Central memory CD4-positive, alpha-beta T cell (primary cell): ENCODE measurements at regions not wholly inside any gene's neighbourhood (a gene's known extent, or its start where the extent isn't known, plus 50 kb on each side); places are given as distances from the start of the nearest gene placed in this dataset.

Experiments used
- DNase-seq: peaks from one replicate; pipeline ENCODE4 v3.0.0; 2022

DNA sequence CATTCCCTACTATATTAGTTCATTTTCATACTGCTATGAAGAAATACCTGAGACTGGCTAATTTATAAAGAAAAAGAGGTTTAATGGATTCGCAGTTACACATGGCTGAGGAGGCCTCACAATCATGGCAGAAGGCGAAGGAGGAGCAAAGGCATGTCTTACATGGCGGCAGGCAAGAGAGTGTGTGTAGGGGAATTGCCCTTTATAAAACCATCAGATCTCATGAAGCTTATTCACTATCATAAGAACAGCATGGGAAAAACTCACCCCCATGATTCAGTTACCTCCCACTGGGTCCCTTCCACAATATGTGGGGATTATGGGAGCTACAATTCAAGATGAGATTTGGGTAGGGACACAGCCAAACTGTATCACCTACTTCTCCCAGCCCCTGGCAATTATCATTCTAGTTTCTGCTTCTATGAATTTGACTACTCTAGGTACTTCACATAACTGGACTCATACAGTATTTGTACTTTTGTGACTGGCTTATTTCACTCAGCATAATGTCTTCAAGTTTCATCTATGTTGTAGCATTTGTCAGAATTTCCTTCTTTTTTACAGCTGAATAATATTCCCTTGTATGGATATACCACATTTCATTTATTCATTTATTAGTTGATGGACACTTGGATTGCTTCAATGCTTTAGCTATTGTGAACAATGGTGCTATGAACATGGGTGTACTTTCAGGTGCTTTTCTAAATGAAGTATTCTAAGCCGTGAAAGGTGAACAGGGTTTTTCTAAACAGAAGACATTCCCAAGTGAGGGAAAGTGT, 219.5 kb upstream of the NUDT4 start:
- no peak for DNase-seq

DNA sequence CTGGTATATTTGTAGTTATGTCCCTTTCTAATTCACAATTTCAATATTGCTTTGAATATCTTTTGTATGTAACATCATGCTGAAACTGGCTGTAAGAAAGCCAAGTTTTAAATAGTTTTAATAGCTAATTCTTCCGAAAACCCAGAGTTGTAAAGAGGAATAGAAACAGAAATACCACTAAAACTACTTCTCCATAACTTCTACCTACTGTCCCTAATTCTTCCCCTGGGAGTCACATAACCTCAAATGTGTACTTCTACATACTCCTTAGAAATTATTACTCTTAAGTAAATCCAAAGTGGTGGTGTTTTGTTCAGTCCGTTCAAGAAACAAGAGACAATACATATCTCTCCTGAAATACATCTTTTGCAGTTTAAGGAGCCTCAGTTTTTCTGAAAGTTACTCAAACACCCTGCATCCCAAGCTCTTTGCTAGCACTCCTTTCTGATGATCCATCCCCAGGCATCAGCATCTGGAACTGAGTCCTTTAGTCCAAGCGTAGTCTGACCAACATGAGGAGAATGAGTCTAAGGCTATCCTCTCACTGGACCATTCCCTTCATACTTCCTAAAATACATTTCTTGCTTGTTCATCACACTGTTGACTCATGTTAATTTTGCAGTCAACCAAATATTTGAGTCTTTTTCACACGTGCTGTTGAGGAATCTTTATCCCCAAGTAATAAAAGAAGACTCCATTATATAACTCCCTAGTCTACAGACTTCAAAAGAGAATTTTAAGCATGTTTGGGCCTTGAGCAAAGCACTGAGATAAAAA, 214.3 kb upstream of the NUDT4 start:
- no peak for DNase-seq

DNA sequence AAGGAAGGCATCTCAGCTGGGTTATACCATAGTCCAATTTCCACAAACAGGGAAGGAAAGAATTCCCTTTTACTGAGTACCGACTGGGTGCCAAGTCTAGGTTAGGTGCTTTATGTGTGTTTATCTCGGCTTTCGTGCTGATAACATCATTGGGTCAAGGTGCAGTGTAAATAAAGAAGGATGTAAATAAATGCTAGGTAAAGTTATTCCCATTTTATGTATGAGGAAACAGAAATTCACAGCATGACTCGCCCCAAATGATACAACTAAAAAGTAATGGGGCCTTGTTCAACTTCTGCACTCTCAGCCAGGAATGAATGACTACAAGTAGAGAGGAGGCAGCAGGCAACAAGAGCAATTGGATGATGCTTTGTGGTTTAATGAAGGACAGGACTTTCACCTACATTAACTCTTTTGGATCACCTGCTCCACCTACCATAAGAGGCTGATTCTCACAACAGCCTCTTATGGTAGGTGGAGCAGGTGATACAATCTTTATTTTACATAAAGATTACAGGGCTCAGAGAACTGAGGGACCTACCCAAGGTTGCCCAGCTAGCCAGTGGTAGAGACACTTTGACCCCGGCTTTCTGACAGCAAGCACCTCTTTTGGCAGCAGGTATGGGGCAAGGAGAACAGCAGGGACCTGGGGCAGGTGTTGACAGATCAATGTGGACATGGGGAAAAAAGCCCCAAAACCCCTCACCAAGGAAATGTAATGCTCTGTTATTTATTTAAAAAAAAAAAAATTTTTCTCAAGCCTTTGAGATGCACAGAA, 213.4 kb upstream of the NUDT4 start:
- DNase-seq, result no peak

DNA sequence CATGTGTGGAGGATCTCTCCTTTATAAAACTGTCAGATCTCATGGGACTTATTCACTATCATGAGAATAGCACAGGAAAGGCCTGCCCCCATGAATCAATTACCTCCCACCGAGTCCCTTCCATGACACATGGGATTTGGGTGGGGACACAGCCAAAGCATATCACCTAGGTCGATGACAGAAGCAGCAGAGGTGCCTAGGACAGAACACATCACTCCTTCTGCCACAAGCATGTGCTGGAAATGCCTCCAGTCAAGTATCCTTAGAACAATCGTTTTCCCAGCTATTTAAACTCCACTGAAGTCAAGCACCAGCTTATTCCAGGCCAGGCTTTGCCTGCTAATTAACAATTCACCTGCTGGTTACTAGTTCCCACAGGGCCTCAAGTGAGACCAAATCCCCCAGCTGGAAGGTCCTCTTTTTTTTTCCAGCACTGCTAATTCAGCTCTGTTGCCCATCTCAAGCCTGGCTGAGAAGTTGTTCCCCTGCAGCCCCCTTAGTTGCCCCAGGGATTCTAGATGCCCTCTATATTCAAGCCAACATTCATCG, 212.3 kb upstream of the NUDT4 start:
- DNase-seq, result no peak

DNA sequence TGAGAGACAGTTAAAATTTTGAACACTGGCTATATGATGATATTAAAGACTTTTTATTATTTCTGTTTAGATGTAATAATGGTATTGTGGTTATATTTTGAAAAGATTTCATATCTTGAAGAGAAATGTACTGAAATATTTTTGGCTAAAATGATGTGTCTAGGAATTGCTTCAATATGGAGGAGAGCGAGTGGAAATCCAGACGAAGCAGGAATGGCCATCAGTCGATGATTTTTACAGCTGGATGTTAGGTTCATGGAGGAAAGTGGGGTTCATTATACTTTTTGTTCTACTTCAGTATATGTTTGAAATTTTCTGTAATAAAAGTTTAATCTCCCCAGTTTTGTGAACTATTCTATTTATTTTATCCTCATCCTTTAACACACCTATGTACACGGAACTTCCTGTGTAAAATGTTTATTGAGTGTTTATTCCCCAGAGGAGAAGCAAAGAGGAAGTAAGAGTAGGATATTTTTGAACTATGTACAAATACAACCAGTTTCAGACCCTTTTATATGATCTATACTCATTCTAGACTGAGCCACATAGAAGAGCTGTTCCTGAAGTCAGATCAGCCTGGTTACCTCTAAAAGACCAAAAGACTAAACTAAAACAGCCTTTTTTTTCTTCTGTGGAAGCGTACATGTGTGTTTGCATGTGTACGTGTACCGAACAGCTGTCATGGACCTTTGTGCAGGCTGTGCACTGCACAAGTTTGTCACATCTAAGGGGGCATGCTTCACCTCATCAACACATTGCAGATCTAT, 211.0 kb upstream of the NUDT4 start:
- DNase-seq, result no peak

DNA sequence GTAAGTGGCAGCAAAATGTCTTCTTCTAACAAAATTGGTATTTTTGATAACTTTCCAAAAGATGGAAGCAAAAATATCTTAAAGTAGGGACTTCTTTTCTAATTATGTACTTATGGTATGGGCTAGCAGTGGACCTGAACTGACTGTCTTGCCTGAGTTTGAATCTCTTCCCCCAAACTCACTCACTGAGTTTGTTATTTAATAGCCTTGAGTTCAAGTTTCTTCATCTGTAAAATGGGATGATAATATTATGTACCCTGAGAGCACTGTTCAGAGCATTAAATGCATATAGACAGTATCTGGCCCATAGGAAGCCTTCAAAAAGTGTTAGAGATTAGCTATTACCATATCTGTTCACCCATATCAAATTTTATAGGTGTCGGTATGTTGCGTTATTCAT, 210.4 kb upstream of the NUDT4 start:
- DNase-seq, result no peak

DNA sequence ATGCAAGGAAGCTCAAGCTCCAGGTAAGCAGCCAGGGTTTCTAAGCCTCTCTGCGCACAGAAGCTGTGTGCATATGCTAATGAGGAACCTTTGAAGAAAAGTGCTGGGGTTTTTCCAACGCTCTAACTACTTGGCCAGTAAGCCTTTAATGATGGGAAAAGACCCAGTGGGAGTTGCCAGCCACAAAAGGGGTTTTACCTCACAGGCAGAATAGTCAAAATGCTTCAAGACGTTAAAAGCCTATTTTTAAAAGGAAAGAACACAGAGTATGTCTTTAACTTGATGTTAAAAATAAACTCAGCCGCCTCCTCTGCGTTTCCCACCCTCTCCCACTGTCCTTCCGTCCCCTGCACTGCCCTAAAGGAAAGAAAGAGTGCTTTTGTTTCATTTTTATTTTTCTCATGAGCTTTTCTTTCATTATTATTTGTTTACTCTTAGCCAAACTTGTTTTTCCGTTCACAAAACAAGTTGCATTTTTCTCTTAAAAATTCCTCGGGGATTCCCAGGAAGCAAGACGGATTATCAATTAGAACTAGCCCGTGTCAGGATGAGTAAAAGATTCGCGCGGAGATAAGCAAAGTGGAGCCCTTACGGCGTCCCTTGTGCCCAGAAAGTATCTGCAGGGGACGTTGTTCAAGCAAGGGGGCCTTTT, 209.8 kb upstream of the NUDT4 start:
- DNase-seq, result no peak

DNA sequence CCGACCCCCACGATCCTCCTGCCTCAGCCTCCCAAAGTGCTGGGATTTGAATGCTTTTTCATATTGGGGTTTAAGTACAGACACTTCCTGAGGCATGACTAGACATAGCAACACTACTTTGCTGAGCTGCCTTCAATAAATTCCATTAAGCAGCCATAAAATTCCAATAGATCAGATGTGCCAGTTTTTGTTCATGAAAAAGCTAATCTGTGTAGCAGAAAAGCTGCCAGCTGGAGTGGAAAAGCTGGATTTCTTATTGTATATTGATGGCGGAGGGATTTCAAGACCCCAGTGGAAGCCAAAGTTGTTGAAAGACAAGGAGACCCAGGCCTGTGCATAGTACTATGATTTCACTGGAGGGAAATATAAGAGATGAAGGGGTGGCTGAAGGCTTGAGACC, 209.0 kb upstream of the NUDT4 start:
- no peak for DNase-seq

DNA sequence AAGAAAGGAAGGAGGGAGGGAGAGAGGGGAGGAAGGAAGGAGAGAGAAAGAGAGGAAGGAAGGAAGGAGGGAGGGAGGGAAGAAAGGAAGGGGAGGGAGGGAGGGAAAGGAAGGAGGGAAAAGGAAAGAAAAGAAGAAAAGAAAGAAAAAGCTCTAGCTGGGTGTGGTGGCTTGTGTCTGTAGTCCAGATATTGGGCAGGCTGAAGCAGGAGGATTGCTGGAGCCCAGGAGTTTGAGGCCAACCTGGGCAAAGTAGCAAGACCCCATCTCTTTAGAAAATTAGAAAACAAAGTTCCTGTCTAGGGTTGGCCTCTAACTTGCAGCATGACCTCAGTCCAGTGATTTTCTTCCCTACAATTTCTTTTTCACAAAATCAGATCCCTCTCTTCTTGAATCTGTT, 208.2 kb upstream of the NUDT4 start:
- no peak for DNase-seq

DNA sequence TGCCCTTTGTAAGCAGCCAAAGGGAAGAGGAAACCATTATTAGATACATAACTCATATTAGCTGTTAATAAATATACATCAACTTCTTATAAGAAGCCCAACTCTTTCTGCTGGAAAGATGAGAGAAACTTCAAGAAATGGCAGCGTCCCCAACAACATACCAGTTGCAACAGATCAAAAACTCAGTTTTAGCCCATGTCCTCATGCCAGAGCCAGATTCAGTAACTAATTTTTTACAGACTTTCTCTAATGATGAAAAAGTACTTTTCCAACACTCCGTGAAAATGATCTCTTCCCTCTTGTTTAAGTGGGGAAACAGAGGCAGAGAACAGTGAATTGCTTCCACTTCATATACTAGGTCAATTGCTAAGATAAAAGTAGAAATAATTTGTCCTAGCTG, 206.8 kb upstream of the NUDT4 start:
- DNase-seq, result no peak

DNA sequence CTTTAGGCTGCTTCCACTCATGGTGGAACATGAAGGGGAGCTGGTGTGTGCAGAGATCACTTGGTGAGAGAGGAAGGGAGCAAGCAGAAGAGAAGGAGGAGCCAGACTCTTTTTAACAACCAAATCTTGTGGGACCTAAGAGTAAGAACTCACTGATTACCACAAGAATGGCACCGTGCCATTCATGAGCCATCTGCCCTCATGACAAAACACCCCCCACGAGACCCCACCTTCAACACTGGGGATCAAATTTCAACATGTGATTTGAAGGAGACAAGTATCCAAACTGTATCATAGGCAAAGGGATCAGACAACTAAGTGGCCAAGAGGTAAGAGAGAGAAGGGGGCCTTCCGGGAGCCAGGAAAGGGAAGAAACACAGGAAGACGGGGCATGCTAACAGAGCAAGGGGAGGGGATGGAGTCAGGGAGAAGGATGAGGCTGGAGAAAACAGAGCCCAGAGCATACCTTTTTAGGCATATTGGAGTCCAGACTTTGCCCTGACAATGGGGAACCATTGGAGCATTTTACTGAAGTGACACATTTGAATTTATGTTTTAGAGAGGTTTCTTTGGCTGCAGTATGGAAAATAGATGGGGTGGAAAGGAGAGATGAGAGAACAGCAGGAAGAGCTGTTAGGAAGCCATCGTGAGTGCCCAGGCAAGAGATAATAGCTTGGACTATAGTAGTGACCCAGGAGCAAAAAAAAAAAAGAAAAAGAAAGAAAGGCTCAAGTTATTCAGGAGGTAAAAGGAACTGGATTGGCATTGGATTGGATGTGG, 204.4 kb upstream of the NUDT4 start:
- no peak for DNase-seq

DNA sequence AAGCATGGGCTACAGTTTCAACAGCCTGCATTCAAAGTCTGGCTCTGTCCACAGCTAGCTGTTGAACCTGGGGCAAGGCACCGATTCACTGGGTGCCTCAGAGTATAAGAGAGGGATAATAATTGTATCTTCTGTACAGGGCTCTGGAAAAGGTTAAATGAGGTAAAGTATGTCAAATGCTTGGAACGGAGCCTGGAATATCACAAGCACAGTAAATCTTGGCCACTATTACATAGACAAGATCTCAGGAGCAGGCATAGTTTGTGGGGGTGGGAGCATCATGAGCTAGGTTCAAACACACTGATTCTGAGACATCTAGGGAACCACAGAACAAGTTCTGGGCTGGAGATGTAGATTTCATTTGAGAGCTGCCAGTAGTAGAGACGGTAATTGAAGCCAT, 203.7 kb upstream of the NUDT4 start:
- no peak for DNase-seq

DNA sequence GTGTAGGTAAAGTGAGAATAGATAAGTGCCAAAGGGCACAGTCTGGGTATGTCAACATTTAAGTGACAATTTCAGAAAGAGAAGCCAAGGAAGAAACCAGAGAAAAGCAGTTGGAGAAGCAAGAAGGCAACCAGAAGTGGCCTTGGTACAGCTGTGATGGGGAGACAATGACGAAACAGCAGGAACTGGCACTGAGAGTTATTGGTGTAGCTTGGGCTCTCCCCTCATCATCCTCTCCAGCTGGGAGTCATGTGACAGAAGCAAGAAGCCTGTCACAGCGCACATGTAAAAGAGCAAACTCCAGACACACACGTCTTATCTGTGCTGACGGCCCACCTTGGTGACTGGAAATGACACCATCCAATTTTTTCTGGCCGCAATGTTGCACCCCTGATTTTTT, 203.3 kb upstream of the NUDT4 start:
- DNase-seq, result no peak

DNA sequence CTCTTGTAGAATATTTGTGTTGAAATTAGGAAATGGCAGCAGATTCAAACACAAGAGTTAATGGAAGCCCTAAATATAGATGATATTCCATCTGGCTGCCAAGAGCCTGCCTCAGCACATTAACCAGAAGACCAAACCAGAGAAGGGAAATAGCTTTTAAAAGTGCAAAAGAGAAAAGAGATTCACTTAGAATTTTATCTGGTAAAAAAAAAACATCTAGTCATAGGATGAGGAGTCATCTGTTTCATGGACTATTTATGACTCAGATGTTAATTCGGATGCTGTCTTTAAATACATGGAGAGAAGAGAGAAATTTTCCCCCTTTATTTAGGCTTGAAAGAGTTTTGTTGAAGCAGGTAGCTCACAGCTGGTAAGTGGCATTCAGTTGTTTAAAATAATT, 201.6 kb upstream of the NUDT4 start:
- no peak for DNase-seq

DNA sequence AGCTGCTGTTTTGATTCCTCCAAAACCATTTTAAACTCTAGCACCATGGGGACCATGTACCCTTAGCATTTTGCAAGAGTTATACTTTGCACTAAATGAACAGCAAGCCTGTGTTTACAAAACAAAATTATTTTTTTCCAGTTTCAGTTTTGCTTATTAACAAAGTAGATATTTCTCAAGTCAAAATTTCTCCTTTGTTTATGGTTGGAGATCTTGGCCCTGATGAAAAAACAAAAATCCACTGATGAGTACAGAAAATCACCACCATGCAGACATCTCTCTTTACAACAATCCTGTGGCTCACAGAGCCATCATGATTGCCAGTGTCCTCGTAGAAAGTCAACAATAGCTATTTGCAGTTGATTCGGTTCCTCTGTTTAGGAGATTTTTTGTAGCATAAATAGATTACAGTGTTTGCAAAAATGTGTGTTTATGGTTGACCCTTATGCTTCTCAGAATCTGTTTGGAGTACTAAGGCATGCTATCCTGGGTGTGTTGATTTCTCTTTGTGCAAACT, 201.1 kb upstream of the NUDT4 start:
- no peak for DNase-seq

DNA sequence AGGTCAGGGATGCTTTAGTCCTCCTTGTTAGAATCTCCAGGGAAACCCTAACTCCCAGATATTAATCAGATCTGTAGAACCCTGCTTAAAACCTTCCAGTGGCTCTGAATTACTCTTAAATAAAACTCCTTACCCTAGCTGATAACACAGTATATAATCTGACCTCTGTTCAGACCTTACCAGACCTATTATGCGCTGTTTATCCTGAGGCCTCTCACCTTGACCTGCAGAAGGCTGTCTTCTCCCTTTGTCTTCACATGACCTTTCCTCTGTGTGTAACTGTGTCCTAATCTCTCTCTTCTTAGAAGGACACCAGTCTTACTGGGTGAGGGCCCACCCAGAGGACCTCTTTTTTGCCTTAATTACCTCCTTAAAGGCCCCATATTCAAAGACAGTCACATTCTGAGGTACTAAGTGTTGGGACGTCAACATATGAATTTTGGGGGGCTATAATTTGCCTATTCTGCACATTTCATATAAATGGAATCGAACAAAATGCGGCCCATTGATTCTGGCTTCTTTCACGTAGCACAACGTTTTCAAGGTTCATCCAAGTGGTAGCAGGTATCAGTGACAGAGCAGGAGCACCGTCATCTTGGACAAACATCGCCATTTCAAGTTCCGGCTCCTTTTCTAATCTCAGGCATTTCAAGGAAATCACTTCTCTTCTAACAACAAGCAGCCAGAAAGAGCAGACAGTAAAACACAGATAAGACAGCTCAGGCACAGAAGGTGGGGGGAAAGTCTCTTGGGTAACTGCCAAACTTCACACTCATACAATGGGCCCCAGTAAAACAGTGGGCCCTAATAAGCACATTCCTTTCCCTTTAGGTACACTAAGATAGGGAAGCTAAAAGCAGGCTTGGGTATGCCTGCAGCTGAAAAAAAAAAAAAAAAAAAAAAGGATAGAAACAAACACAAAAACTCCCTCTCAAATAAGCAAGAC, 200.2 kb upstream of the NUDT4 start:
- DNase-seq, result no peak

DNA sequence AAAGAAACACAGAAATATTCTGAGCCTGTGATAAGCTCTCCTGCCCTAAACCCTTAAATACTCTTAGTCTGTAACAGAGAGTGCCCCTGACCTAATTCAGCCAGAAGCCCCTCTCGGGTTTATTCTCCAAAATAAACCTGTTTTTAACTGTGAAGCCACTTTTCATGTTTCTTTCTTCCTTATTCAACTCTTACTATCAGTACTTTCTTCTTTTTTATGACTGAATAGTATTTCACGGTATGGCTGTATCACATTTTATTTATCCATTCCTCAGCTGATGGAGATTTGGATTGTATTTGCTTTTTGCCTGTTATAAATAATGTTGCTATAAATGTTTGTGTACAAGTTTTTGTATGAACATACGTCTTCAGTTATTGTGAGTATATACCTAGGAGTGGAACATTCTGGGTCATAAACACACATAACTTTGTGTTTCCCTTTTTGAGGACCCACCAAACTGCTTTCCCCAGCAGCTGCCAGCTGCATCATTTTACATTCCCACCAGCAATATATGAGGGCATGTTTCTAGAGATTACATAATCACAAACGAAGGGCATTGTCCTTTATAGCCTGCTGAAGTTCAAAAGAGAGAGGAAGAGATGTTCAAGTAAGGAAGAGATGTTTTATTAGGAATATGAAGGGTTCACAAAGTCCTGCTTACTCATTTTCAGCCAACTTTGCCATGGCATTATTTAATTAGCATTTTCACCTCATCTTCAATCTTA, 199.4 kb upstream of the NUDT4 start:
- DNase-seq, result no peak

DNA sequence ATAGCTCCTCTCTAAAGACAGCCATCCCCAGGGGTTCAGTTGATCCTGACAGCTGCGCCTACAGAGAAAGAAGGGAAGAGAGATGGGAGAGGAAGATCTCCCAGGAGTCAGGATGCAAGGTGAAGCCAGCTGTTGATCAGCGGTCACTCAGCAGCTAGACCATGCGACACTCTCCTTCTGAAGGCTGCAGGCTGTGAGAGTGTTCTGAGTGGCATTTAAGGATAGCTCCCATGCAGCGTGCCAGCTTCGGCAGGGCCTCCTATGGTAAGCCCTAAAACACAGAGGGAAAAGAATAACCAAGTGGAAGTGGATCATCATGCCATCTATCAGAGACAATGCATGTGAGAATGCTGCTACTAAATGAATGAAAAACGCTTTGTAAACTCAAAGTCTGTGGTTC, 197.9 kb upstream of the NUDT4 start:
- no peak for DNase-seq

DNA sequence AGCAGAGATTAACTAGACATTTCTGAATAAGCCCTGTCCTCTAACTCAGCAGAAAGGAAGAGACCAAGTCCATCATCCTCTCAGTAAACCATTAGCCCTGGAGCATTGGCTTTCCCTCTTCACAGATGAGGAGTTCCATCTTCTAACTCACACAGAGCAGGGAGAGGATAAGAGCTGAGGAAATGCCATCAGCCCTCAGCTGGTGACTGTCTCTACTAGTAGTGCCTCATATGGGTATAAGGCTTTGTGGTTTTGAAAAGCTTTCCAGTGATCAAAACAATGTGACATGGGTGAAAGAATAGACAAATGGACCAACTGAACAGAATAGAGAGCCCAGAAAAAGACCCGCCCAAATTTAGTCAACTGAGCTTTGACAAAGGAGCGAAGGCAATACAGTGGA, 197.2 kb upstream of the NUDT4 start:
- DNase-seq, result no peak
